K562 (cell line): ENCODE measurements at regions not wholly inside any gene's neighbourhood (a gene's known extent, or its start where the extent isn't known, plus 50 kb on each side); places are given as distances from the start of the nearest gene placed in this dataset.

ENCODE experiments used
- ATAC-seq: fragments of 200-7000 bp; cut with Tn5 transposase; 3 replicates; pipeline ENCODE4 v1.9.1; 2020; ENCODE audit warnings: moderate library complexity
- BruUV-seq: library from RNA; stranded (reverse); fragments of 400-500 nt; replicated peaks from 2 replicates; lab custom pipeline; 2021; lab: Mats Ljungman, UMichigan
- CTCF ChIA-PET: fragments of 300-600 bp; formaldehyde crosslinking; extraction: SDS; loops from one replicate; lab custom pipeline; 2021; ENCODE audit warnings: low intra/inter-chr PET ratio; lab: Yijun Ruan, JAX
- POLR2A ChIA-PET: fragments of 300-600, 350-650 bp; sonication (Branson Sonifier 250); formaldehyde crosslinking; extraction: SDS; loops from one replicate; lab custom pipeline; 2021; ENCODE audit warnings: antibody characterized with exemption, inconsistent platforms; lab: Yijun Ruan, JAX
- DNase-seq, 4 experiments: peaks; one replicate each; pipeline versions ENCODE4 v3.0.0 to v3.0.0-alpha.2; 2011 to 2018; ENCODE audit warnings: low spot score in 3 of 4, mixed read lengths in 3 of 4; ENCODE audit errors: extremely low read depth in 1 of 4
- FAIRE-seq: peaks from 2 replicates; lab custom pipeline; 2011; peaks lifted over from hg19 to GRCh38; lab: Jason Lieb, UNC
- H2AFZ ChIP-seq: 2 replicates; pipeline ENCODE4 v1.6.0; 2011; ENCODE audit warnings: low read depth, low read length, control low read depth, inconsistent platforms
- H3K27ac ChIP-seq: fragments of 200-600 bp; 3 replicates; pipeline ENCODE4 v1.8.0; 2011; ENCODE audit warnings: low read depth, mild to moderate bottlenecking, control low read depth, inconsistent platforms, low read length, moderate library complexity, mixed read lengths; ENCODE audit errors: extremely low read depth
- H3K27me3 ChIP-seq, 2 experiments: fragments of 300-600 bp in 1 of 2; 2 replicates in 1 of 2; 3 replicates in 1 of 2; pipeline versions ENCODE4 v1.6.0 to v1.8.0; 2011; ENCODE audit warnings: inconsistent platforms in 2 of 2, low read length in 2 of 2, mild to moderate bottlenecking in 1 of 2, mixed read lengths in 1 of 2, moderate library complexity in 1 of 2; ENCODE audit not compliant: control insufficient read depth in 2 of 2, insufficient read depth in 2 of 2
- H3K36me3 ChIP-seq: fragments of 300-600 bp; 3 replicates; pipeline ENCODE4 v1.8.0; 2011; ENCODE audit warnings: mild to moderate bottlenecking, low read length, inconsistent platforms; ENCODE audit not compliant: control insufficient read depth, insufficient read depth
- H3K4me1 ChIP-seq, 2 experiments: fragments of 200-600 bp in 1 of 2; replicated peaks in 1 of 2; 2 replicates in 1 of 2; 3 replicates in 1 of 2; pipeline versions ENCODE4 v1.5.1 to v1.8.0; 2011; ENCODE audit warnings: inconsistent platforms in 2 of 2, low read length in 2 of 2, mild to moderate bottlenecking in 1 of 2, mixed read lengths in 1 of 2, moderate library complexity in 1 of 2; ENCODE audit not compliant: control insufficient read depth in 2 of 2, insufficient read depth in 2 of 2
- H3K4me2 ChIP-seq: 2 replicates; pipeline ENCODE4 v1.6.1; 2011; ENCODE audit warnings: low read length, control low read depth, inconsistent platforms, mixed read lengths; ENCODE audit not compliant: insufficient read depth
- H3K4me3 ChIP-seq: fragments of 200-600 bp; sonication (generic), shearing (Covaris generic); 2 replicates; pipeline ENCODE4 v1.5.1; 2016; ENCODE audit warnings: control low read depth, inconsistent platforms
- H3K79me2 ChIP-seq: fragments of 200-600 bp; 3 replicates; pipeline ENCODE4 v1.8.0; 2011; ENCODE audit warnings: low read length, inconsistent platforms; ENCODE audit not compliant: control insufficient read depth, insufficient read depth
- H3K9ac ChIP-seq, 2 experiments: 2 replicates each; pipeline versions ENCODE4 v1.6.0 to v1.6.1; 2011; ENCODE audit warnings: low read depth in 2 of 2, low read length in 2 of 2, control low read depth in 1 of 2, inconsistent platforms in 1 of 2, mild to moderate bottlenecking in 1 of 2, mixed read lengths in 1 of 2; ENCODE audit not compliant: insufficient read depth in 1 of 2
- H3K9me1 ChIP-seq: one replicate; pipeline ENCODE4 v1.6.0; 2011; ENCODE audit warnings: inconsistent platforms, mild to moderate bottlenecking, low read length, moderate library complexity; ENCODE audit not compliant: control insufficient read depth, insufficient read depth
- H3K9me3 ChIP-seq: replicated peaks from 2 replicates; pipeline ENCODE4 v1.5.1; 2011; ENCODE audit warnings: low read depth, low read length, inconsistent platforms; ENCODE audit not compliant: control insufficient read depth, insufficient read depth
- H4K20me1 ChIP-seq: replicated peaks from 2 replicates; pipeline ENCODE4 v1.6.1; 2011; ENCODE audit warnings: low read length, inconsistent platforms, mixed read lengths; ENCODE audit not compliant: control insufficient read depth, insufficient read depth
- BHLHE40 ChIP-seq: IDR thresholded peaks from 2 replicates; pipeline ENCODE4 v1.6.1; 2011; ENCODE audit warnings: low read length, improper control_type of control experiment
- CXXC5 ChIP-seq: fragments of 250-450 bp; sonication (Bioruptor Pico); IDR thresholded peaks from 2 replicates; pipeline ENCODE4 v1.8.0; 2022; ENCODE audit warnings: inconsistent platforms, mild to moderate bottlenecking, moderate library complexity
- FOXO4 ChIP-seq: fragments of 450-650 bp; formaldehyde crosslinking; IDR thresholded peaks from 2 replicates; pipeline ENCODE4 v1.4.0; 2020; ENCODE audit warnings: mild to moderate bottlenecking, moderate library complexity
- GATAD2B ChIP-seq: fragments of 450-650 bp; IDR thresholded peaks from 2 replicates; pipeline ENCODE4 v1.6.1; 2017; ENCODE audit warnings: mild to moderate bottlenecking, borderline replicate concordance
- NFRKB ChIP-seq: fragments of 450-650 bp; IDR thresholded peaks from 2 replicates; pipeline ENCODE4 v1.6.1; 2016; ENCODE audit warnings: low read depth
- NUFIP1 ChIP-seq: fragments of 450-650 bp; IDR thresholded peaks from 2 replicates; pipeline ENCODE4 v1.6.1; 2018; ENCODE audit not compliant: partially characterized antibody
- SNRNP70 ChIP-seq: fragments of 200-400 bp; formaldehyde crosslinking; optimal IDR thresholded peaks from 2 replicates; pipeline ENCODE3; 2017; ENCODE audit warnings: low read depth, low read length
- STAT5A ChIP-seq: IDR thresholded peaks from 2 replicates; pipeline ENCODE4 v1.6.1; 2012; ENCODE audit warnings: low read length, inconsistent platforms, borderline replicate concordance
- TGIF2 ChIP-seq: sonication (generic); formaldehyde crosslinking; IDR thresholded peaks from 2 replicates; pipeline ENCODE4 v1.8.1; 2022; ENCODE audit warnings: mild to moderate bottlenecking, missing genetic modification reagents, moderate library complexity
- THRAP3 ChIP-seq: fragments of 450-650 bp; IDR thresholded peaks from 2 replicates; pipeline ENCODE4 v1.6.1; 2016; ENCODE audit warnings: mild to moderate bottlenecking, inconsistent platforms, borderline replicate concordance
- THRB ChIP-seq: fragments of 450-650 bp; formaldehyde crosslinking; conservative IDR thresholded peaks from 2 replicates; pipeline ENCODE4 v1.4.0; 2022; ENCODE audit warnings: mild to moderate bottlenecking, missing genetic modification characterization
- TRIM28 ChIP-seq: fragments of 450-650 bp; IDR thresholded peaks from 2 replicates; pipeline ENCODE4 v1.6.1; 2017
- ZNF121 ChIP-seq: sonication (generic); formaldehyde crosslinking; conservative IDR thresholded peaks from 2 replicates; pipeline ENCODE4 v1.8.0; 2022; ENCODE audit warnings: missing genetic modification reagents
- ZNF57 ChIP-seq: fragments of 450-650 bp; formaldehyde crosslinking; IDR thresholded peaks from 2 replicates; pipeline ENCODE4 v1.4.0; 2020; ENCODE audit warnings: mild to moderate bottlenecking, moderate library complexity
- ZNF668 ChIP-seq: fragments of 250-450 bp; sonication (Bioruptor Pico); IDR thresholded peaks from 2 replicates; pipeline ENCODE4 v1.8.0; 2022; ENCODE audit warnings: mild to moderate bottlenecking, inconsistent platforms
- ZNF764 ChIP-seq: fragments of 250-450 bp; sonication (Bioruptor Pico); IDR thresholded peaks from 2 replicates; pipeline ENCODE4 v1.4.0; 2020; ENCODE audit warnings: low read depth, mild to moderate bottlenecking, moderate library complexity
- WGBS: fragments of 100-300 bp; shearing (Covaris generic); methylation state at CpG from one replicate; pipeline ENCODE4 v1.1.6; 2016; ENCODE audit warnings: low coverage, mixed read lengths; ENCODE audit not compliant: insufficient coverage; ENCODE audit errors: missing lambda C conversion rate; 5-methylcytosine and 5-hydroxymethylcytosine counted together
- in situ Hi-C: fragments of 300-500 bp; cut with MboI; formaldehyde crosslinking; loops from 4 replicates; pipeline ENCODE4 v1.15.0; 2018; ENCODE audit warnings: inconsistent platforms, mixed read lengths
- intact Hi-C: fragments of 100-400 bp; cut with micrococcal nuclease; formaldehyde crosslinking; loops from 2 replicates; pipeline ENCODE4 v1.14.2; 2022

DNA sequence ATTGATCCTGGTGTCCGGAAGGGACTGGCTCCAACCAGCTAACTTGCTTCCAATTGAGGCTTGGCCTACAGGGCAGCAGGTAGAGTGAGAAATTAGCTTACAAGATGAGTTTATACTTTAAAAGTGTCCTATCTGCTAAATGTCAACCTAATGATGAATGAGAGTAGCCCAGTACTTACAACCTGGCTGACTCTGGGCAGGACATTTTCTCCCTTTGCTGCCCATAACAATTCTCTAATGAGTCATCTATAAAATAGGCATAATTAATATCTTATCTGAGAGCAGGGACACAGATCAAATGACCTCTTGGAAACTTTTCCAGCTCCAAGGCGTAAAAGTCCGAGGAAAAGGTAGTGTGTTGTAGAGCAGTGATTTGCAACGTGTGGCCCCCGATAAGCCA lies 398.4 kb upstream of the BOD1L1 start:
- Histone ChIP-seq H3K27ac (no peak overlapping the region), H3K79me2 (no peaks in the 10 kb centered on the region), H3K9me1 (no peaks in the 10 kb centered on the region), H3K4me1 (no peaks in the 10 kb centered on the region), H3K9me3 (no peaks in the 10 kb centered on the region), H3K4me3 (no peak overlapping the region), H3K27me3 (no peaks in the 10 kb centered on the region), H4K20me1 (no peaks in the 10 kb centered on the region), H3K36me3 (no peaks in the 10 kb centered on the region), H3K9ac (no peak overlapping the region), H3K4me2 (no peak overlapping the region), H2AFZ (no peak overlapping the region)
- DNase-seq (no peak), FAIRE-seq (no peak), ATAC-seq (no peak)
- ChIA-PET CTCF (no interaction called here), POLR2A (interaction anchor here (0.7 kb wide), 1 partner anchor 284 kb away, joined by 6 read pairs; no protein-coding TSS in a partner anchor)
- in situ Hi-C loops: no loop called here
- intact Hi-C loops: no loop called here
- BruUV-seq: no TSS peak
- 3% methylated on average over 5 of the region's 5 CpGs for WGBS
- no peak for TF ChIP-seq STAT5A
- no peak for TF ChIP-seq TGIF2
- TF ChIP-seq ZNF121 (CRISPR knock-in tag): no peak
- TF ChIP-seq GATAD2B: no peak
- no peak for TF ChIP-seq ZNF764 (CRISPR knock-in tag)
- TF ChIP-seq THRAP3: no peak
- TF ChIP-seq NFRKB: no peak
- no peak for TF ChIP-seq ZNF57 (CRISPR knock-in tag)
- no peak for TF ChIP-seq SNRNP70
- TF ChIP-seq THRB: no peak
- TF ChIP-seq FOXO4 (CRISPR knock-in tag): no peak
- TF ChIP-seq CXXC5 (CRISPR knock-in tag): no peak
- TF ChIP-seq TRIM28: no peak
- TF ChIP-seq ZNF668 (CRISPR knock-in tag): no peak
- TF ChIP-seq BHLHE40: no peak
- TF ChIP-seq NUFIP1: no peak
